ENCODE measurements at regions not wholly inside any gene's neighbourhood (a gene's known extent, or its start where the extent isn't known, plus 50 kb on each side); places are given as distances from the start of the nearest gene placed in this dataset.
"Not testable (repeated sequence)": the region's sequence is repeated elsewhere in the genome, so short reads cannot be mapped to it uniquely, and the experiment has no call there.

DNA sequence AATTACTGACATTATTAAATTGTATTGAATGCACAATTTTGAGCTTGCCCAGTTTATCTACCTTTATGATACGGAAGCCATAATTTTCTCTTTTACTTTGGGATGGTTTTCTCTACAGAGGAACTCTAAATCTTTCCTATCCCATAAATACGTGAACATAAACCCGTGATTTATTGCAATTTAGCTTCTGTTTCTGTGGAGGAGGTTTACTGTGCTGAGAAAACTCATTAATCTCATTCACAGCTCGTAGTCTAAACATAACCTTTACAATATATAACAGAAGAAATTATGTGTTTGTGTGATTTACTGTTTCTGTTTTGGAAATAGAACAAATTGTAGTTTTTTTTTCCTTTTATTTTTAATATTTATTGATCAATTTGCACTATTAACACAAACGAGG, 207.1 kb upstream of the PCDH9 start:
- WGBS, result 60% methylated on average over 5 of the region's 5 CpGs

DNA sequence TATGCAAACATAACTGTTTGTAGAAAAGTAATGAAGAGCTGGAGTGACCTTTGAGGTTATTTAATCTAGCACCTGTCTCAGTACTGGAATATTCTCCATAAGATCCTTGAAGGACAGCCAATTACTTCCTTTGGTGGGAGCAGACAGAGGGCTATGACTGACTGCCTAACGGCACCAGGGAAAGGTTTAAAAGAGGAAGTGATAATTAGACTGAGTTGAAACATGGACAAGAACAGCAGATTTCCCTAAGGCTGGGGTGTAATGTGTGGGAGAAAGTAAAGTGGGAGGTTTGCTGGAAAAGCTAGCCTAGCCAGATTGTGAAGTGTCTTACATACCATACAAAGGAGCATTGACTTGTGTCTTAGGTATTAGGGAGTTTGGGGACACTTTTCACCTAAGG, 191.3 kb upstream of the PCDH9 start:
- Histone ChIP-seq H3K4me3 (ENCODE audit: low read depth, low read length) (no peak overlapping the region), H3K27ac (ENCODE audit: low read depth) (no peak overlapping the region), H3K36me3 (ENCODE audit: insufficient read depth) (no peaks in the 10 kb centered on the region), H3K4me1 (ENCODE audit: insufficient read depth) (no peaks in the 10 kb centered on the region)
- 49% methylated on average over 1 of the region's 1 CpG for WGBS
- no peak for DNase-seq (ENCODE audit: extremely low spot score)

More for the DNA sequence above, 207.1 kb upstream of the PCDH9 start:
- no peak for DNase-seq (ENCODE audit: extremely low spot score)
- H3K4me1 ChIP-seq (ENCODE audit: insufficient read depth), result no peaks in the 10 kb centered on the region
- no peak overlapping the region for H3K4me3 ChIP-seq (ENCODE audit: low read depth, low read length)
- no peak overlapping the region for H3K27ac ChIP-seq (ENCODE audit: low read depth)
- no peaks in the 10 kb centered on the region for H3K36me3 ChIP-seq (ENCODE audit: insufficient read depth)

GRCh38 chr13:67416047-67416925, 186.2 kb upstream of the PCDH9 start:
- Histone ChIP-seq H3K4me1 (ENCODE audit: insufficient read depth) (no peaks in the 10 kb centered on the region), H3K4me3 (ENCODE audit: low read depth, low read length) (no peak overlapping the region), H3K27ac (ENCODE audit: low read depth) (no peak overlapping the region), H3K36me3 (ENCODE audit: insufficient read depth) (no peaks in the 10 kb centered on the region)
- DNase-seq (ENCODE audit: extremely low spot score), result no peak
- 72% methylated on average over 9 of the region's 9 CpGs for WGBS

DNA sequence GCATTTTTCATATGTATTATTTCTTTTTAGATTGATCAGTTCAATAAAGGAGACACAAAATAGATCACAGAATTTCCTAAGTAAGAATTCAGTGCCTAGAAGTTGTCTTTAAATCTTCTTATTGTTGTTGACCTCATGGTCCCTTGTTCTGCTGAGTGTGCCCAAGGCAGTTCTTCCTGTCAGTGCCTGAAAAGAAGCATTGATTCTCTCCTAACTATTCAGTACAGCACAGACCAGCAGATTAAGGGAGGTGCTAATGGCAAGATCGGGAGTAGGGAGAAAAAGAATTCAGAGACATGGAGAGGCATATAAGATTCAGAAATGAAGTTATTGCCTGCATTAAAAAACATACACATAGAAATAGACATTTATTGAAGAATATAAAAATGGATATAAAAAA, 180.5 kb upstream of the PCDH9 start:
- 52% methylated on average over 1 of the region's 1 CpG for WGBS
- DNase-seq (ENCODE audit: extremely low spot score), result no peak
- no peaks in the 10 kb centered on the region for H3K4me1 ChIP-seq (ENCODE audit: insufficient read depth)

GRCh38 chr13:67408798-67409197, 178.7 kb upstream of the PCDH9 start:
- H3K36me3 ChIP-seq (ENCODE audit: insufficient read depth), result no peaks in the 10 kb centered on the region
- no peak overlapping the region for H3K27ac ChIP-seq (ENCODE audit: low read depth)
- H3K4me1 ChIP-seq (ENCODE audit: insufficient read depth), result no peaks in the 10 kb centered on the region
- WGBS, result 86% methylated on average over 1 of the region's 1 CpG
- H3K4me3 ChIP-seq (ENCODE audit: low read depth, low read length), result no peak overlapping the region
- no peak for DNase-seq (ENCODE audit: extremely low spot score)

More for the DNA sequence above, 180.5 kb upstream of the PCDH9 start:
- Histone ChIP-seq H3K4me3 (ENCODE audit: low read depth, low read length) (no peak overlapping the region), H3K27ac (ENCODE audit: low read depth) (no peak overlapping the region), H3K36me3 (ENCODE audit: insufficient read depth) (no peaks in the 10 kb centered on the region)

- H3K4me3 ChIP-seq (ENCODE audit: low read depth, low read length), result no peak overlapping the region
- no peaks in the 10 kb centered on the region for H3K36me3 ChIP-seq (ENCODE audit: insufficient read depth)
- DNase-seq (ENCODE audit: extremely low spot score), result no peak
- H3K27ac ChIP-seq (ENCODE audit: low read depth), result no peak overlapping the region
- no peaks in the 10 kb centered on the region for H3K4me1 ChIP-seq (ENCODE audit: insufficient read depth)
- WGBS, result 93% methylated on average over 7 of the region's 7 CpGs
Observed at GRCh38 chr13:67402546-67402945, 172.4 kb upstream of the PCDH9 start.

DNA sequence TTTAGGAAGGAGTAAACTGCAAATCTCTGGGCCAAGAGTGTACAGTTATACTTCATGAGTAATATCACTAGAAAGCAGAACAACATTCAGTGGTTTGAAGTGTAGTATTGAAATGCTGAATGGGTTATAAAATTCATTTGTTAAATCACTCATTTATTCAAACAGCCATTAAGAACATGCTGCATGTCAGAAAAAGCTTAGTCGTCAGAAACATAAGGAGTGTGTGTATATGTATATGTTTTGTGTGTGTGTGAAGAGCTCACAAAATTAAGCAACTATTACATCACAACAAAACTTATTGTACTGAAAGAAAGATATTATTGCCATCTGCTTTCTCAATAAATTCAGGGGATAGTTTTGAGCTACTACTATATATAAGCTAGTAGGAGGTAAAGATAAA, 165.4 kb upstream of the PCDH9 start:
- Histone ChIP-seq H3K27ac (ENCODE audit: low read depth) (no peak overlapping the region), H3K36me3 (ENCODE audit: insufficient read depth) (no peaks in the 10 kb centered on the region), H3K4me3 (ENCODE audit: low read depth, low read length) (no peak overlapping the region), H3K4me1 (ENCODE audit: insufficient read depth) (no peaks in the 10 kb centered on the region)
- 82% methylated on average over 1 of the region's 1 CpG for WGBS
- DNase-seq (ENCODE audit: extremely low spot score), result no peak

DNA sequence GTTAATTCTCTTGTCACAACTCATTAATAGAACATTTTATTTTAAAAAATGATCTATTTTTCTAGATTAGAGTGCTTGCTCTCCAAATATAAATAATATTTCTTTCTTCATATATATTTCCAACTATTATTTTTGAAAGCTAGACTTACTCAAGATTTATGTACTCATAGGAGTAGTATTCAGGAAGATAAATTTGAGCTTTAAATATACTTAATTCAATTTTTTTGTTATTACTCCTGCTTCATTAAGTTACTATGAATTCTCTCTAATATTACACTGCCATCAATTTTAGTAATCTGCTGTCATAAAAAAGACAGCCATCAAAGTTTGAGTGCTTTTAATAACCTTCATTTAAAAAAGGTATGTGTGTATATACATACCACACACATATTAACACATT, 161.9 kb upstream of the PCDH9 start:
- no peak for DNase-seq (ENCODE audit: extremely low spot score)
- Histone ChIP-seq H3K4me3 (ENCODE audit: low read depth, low read length) (no peak overlapping the region), H3K36me3 (ENCODE audit: insufficient read depth) (no peaks in the 10 kb centered on the region), H3K4me1 (ENCODE audit: insufficient read depth) (no peaks in the 10 kb centered on the region), H3K27ac (ENCODE audit: low read depth) (no peak overlapping the region)

- H3K4me1 ChIP-seq (ENCODE audit: insufficient read depth), result no peaks in the 10 kb centered on the region
- WGBS, result 74% methylated on average over 2 of the region's 2 CpGs
- H3K36me3 ChIP-seq (ENCODE audit: insufficient read depth), result no peaks in the 10 kb centered on the region
- no peak overlapping the region for H3K4me3 ChIP-seq (ENCODE audit: low read depth, low read length)
- no peak for DNase-seq (ENCODE audit: extremely low spot score)
- H3K27ac ChIP-seq (ENCODE audit: low read depth), result no peak overlapping the region
Observed at GRCh38 chr13:67390462-67391086, 160.4 kb upstream of the PCDH9 start.

- Histone ChIP-seq H3K27ac (ENCODE audit: low read depth) (no peak overlapping the region), H3K4me1 (ENCODE audit: insufficient read depth) (no peaks in the 10 kb centered on the region), H3K36me3 (ENCODE audit: insufficient read depth) (no peaks in the 10 kb centered on the region), H3K4me3 (ENCODE audit: low read depth, low read length) (no peak overlapping the region)
- 74% methylated on average over 3 of the region's 3 CpGs for WGBS
- no peak for DNase-seq (ENCODE audit: extremely low spot score)
Observed at GRCh38 chr13:67389171-67389570, 159.0 kb upstream of the PCDH9 start.

DNA sequence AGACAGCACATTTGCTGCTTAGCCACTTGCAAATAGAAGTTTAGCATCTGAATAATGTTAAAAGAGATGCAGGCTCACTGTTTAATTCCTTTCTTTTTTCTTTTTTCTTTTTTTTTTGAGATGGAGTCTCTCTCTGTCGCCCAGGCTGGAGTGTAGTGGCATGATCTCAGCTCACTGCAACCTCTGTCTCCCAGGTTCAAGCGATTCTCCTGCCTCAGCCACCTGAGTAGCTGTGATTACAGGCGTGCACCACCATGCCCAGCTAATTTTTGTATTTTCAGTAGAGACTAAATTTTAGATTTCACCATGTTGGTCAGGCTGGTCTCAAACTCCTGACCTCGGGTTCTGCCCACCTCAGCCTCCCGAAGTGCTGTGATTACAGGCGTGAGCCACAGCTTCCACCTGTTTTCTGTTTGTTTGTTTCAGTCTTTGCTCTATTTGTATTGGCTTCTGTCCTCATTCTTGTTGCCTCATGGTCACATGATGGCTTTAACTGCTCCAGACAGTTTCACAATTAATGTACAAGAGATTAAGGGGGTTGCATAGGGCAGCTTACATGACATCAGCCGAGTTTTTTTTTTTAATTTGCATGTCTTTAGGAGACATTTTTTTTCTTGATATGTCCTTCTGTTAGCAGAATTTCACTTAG, 153.1 kb upstream of the PCDH9 start:
- not testable (repeated sequence) for H3K4me1 ChIP-seq (ENCODE audit: insufficient read depth); DNase-seq (ENCODE audit: extremely low spot score); H3K27ac ChIP-seq (ENCODE audit: low read depth); H3K4me3 ChIP-seq (ENCODE audit: low read depth, low read length); H3K36me3 ChIP-seq (ENCODE audit: insufficient read depth)
- WGBS, result 66% methylated on average over 7 of the region's 7 CpGs

- 83% methylated on average over 1 of the region's 1 CpG for WGBS
- DNase-seq (ENCODE audit: extremely low spot score), result no peak
Observed at GRCh38 chr13:67377919-67378318, 147.8 kb upstream of the PCDH9 start.

DNA sequence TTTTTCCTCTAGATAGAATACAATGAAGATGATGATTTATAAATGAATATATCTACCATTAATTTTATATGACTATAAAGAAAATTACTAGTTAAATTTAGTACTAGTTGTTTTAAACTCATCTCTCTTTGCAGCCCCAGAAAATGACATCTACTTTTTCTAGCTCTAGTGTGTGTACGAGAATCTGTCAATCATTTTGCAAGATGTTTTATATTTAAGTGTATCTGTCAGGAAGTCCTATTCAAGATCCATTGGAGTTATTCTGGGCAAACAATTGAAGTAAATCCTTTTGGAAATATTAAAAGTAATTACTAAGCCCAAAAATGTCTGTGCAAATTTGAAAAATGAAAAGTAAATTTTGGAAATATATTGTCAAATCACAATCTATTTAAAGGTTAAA, 144.3 kb upstream of the PCDH9 start:
- no peak for DNase-seq (ENCODE audit: extremely low spot score)
- Histone ChIP-seq H3K4me3 (ENCODE audit: low read depth, low read length) (no peak overlapping the region), H3K4me1 (ENCODE audit: insufficient read depth) (no peaks in the 10 kb centered on the region), H3K36me3 (ENCODE audit: insufficient read depth) (no peaks in the 10 kb centered on the region), H3K27ac (ENCODE audit: low read depth) (no peak overlapping the region)
- 80% methylated on average over 1 of the region's 1 CpG for WGBS

More at GRCh38 chr13:67377919-67378318, 147.8 kb upstream of the PCDH9 start:
- Histone ChIP-seq H3K4me3 (ENCODE audit: low read depth, low read length) (no peak overlapping the region), H3K4me1 (ENCODE audit: insufficient read depth) (no peaks in the 10 kb centered on the region), H3K27ac (ENCODE audit: low read depth) (no peak overlapping the region), H3K36me3 (ENCODE audit: insufficient read depth) (no peaks in the 10 kb centered on the region)

Measured in urinary bladder (tissue), 3 donors.